ENCODE measurements at regions not wholly inside any gene's neighbourhood (a gene's known extent, or its start where the extent isn't known, plus 50 kb on each side); places are given as distances from the start of the nearest gene placed in this dataset.
"Not testable (repeated sequence)": the region's sequence is repeated elsewhere in the genome, so short reads cannot be mapped to it uniquely, and the experiment has no call there.

DNA sequence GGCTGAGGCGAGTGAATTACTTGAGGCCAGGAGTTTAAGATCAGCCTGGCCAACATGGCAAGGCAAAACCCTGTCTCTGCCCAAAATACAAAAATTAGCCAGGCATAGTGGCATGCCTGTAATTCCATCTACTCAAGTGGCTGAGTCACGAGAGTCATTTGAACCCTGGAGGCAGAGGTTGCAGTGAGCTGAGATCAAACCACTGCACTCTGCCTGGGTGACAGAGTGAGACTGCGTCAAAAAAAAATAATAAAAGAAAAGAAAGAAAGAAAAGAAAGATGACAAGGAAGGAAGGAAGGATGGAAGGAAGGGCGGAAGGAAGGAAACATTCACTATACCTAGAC, 159.6 kb upstream of the CNOT2 start:
- Histone ChIP-seq H3K4me1 (no peaks in the 10 kb centered on the region), H3K27ac (no peak overlapping the region), H3K4me3 (no peak overlapping the region), H3K9me3 (peaks cover 0 to 6% (median 0%) of the 10 kb centered on the region in 12 donors), H3K27me3 (no peaks in the 10 kb centered on the region), H3K36me3 (no peaks in the 10 kb centered on the region)
- no peak for DNase-seq
- TF ChIP-seq, protein P1, sequence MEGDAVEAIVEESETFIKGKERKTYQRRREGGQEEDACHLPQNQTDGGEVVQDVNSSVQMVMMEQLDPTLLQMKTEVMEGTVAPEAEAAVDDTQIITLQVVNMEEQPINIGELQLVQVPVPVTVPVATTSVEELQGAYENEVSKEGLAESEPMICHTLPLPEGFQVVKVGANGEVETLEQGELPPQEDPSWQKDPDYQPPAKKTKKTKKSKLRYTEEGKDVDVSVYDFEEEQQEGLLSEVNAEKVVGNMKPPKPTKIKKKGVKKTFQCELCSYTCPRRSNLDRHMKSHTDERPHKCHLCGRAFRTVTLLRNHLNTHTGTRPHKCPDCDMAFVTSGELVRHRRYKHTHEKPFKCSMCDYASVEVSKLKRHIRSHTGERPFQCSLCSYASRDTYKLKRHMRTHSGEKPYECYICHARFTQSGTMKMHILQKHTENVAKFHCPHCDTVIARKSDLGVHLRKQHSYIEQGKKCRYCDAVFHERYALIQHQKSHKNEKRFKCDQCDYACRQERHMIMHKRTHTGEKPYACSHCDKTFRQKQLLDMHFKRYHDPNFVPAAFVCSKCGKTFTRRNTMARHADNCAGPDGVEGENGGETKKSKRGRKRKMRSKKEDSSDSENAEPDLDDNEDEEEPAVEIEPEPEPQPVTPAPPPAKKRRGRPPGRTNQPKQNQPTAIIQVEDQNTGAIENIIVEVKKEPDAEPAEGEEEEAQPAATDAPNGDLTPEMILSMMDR (IDR thresholded peaks at IDR 0.05), result no peak
- TF ChIP-seq POLR2A (IDR thresholded peaks at IDR 0.05), result no peak
- intact Hi-C loops (cut with DNase I), result no loop called here
- 81 to 90% (median 84%) methylated on average over 4 of the region's 4 CpGs for WGBS, 4 donors
- no peak for ATAC-seq

DNA sequence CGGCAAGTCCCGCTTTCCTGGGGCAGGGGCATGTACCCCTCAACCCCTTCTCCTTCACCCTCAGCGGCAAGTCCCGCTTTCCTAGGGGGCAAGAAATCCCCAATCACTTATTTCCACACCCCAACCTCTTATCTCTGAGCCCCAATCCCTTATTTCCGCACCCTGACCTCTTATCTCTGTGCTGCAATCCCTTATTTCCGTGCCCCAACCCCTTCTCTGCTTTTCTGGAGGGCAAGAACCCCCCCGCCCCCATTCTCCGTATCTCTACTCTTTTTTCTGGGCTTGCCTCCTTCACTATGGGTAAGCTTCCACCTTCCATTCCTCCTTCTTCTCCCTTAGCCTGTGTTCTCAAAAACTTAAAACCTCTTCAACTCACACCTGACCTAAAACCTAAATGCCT, 156.9 kb upstream of the CNOT2 start:
- H3K27ac ChIP-seq; ATAC-seq; H3K4me1 ChIP-seq; H3K9me3 ChIP-seq; DNase-seq; H3K36me3 ChIP-seq; intact Hi-C loops (cut with DNase I); H3K27me3 ChIP-seq; H3K4me3 ChIP-seq: not testable (repeated sequence)
- 90 to 94% (median 91%) methylated on average over 8 of the region's 8 CpGs for WGBS, 4 donors

DNA sequence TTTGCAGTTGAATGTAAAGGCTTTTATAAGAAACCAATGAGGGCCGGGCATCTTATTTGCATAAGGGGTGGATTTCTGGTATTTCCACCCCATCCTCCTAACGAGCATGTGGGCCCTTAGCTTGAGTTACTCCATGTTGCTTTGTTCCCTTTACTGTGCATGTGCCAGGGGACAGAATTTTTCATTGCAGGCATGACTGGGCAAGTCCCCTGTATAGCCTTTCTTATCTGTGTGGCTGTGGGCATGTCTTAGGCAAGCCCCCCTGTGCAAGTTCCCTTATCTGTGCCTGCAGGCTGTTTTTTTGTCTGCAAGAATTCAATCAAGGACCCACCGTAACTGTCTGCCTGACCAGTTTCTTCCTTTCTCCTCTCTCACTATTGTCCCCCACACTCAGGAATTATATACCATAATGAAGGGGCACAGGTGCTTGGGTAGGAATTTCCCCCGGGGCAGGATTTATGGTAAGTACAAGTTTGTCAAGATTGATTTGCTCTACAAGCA, 152.2 kb upstream of the CNOT2 start:
- intact Hi-C loops (cut with DNase I), result no loop called here
- WGBS, 4 donors, result 69 to 81% (median 76%) methylated on average over 4 of the region's 4 CpGs

DNA sequence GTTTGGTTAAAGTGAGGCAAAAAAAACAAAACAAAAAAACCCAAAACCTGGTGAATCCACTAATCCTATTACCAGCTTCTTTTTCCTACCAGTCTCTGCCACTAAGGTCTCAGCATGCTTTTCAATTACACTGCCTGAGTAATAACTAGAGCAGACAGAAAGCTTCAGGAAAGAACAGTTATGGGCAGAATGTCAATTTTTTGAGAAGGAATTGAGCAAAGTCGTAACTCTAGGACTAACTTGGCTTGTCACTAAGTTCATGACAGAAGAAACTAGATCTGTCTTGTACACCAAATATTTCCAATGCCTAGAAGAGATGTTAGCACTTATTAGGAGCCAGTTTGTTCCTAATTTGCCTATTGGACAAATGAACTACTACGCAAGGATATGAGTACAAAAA, 148.8 kb upstream of the CNOT2 start:
- intact Hi-C loops (cut with DNase I), result no loop called here
- WGBS, 4 donors, result 69 to 80% (median 78%) methylated on average over 2 of the region's 2 CpGs
- Histone ChIP-seq H3K36me3 (no peaks in the 10 kb centered on the region), H3K27ac (no peak overlapping the region), H3K4me3 (no peak overlapping the region), H3K27me3 (no peaks in the 10 kb centered on the region), H3K4me1 (peaks cover 0 to 4% (median 0%) of the 10 kb centered on the region in 12 donors), H3K9me3 (no peaks in the 10 kb centered on the region)
- DNase-seq, result no peak
- no peak for TF ChIP-seq POLR2A (IDR thresholded peaks at IDR 0.05)
- TF ChIP-seq, protein P1 (IDR thresholded peaks at IDR 0.05), result no peak
- peak in 1 of 4 donors; percentile 34 for ATAC-seq

More for the DNA sequence above, 152.2 kb upstream of the CNOT2 start:
- ATAC-seq (no peak), DNase-seq (no peak)
- Histone ChIP-seq H3K4me3 (no peak overlapping the region), H3K27ac (no peak overlapping the region), H3K27me3 (no peaks in the 10 kb centered on the region), H3K9me3 (no peaks in the 10 kb centered on the region), H3K4me1 (peaks cover 0 to 4% (median 0%) of the 10 kb centered on the region in 12 donors), H3K36me3 (no peaks in the 10 kb centered on the region)
- no peak for TF ChIP-seq POLR2A (IDR thresholded peaks at IDR 0.05)
- TF ChIP-seq, protein P1 (IDR thresholded peaks at IDR 0.05), result no peak

DNA sequence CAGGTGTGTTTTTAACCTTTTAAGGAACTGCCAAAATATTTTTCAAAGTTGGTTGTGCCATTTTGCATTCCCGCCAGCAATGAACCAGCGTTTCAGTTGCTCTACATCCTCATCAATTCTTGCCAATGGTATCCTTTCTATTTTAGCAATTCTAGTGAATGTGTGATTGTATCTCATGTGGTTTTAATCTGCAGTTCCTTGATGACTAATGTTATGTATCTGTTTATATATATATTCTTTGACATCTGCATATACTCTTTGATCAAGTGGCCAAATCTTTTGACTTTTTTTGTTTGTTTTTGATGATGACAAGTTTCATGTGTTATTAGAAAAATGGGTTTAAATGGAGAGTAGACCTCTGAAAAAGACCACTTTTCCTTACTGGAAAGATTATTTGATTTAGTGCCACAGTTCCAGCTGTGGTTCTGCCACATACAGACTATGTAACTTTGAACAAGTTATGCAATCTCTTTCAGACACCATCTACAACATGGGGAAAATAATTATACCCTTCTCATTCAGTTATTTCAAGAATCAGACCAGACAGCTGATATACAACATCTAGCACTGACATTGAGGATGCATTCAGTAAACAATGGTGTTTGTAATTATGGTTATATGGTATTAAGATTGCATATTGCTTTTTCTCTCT, 146.3 kb upstream of the CNOT2 start:
- no peaks in the 10 kb centered on the region for H3K27me3 ChIP-seq
- ATAC-seq (no peak), DNase-seq (no peak)
- no peaks in the 10 kb centered on the region for H3K36me3 ChIP-seq
- no peaks in the 10 kb centered on the region for H3K9me3 ChIP-seq
- no peak overlapping the region for H3K4me3 ChIP-seq
- WGBS, 4 donors, result 91 to 95% (median 93%) methylated on average over 2 of the region's 2 CpGs
- intact Hi-C loops (cut with DNase I), result no loop called here
- no peak overlapping the region for H3K27ac ChIP-seq
- H3K4me1 ChIP-seq, result peaks cover 0 to 4% (median 0%) of the 10 kb centered on the region in 12 donors
- TF ChIP-seq POLR2A (IDR thresholded peaks at IDR 0.05), result no peak
- TF ChIP-seq, protein P1 (IDR thresholded peaks at IDR 0.05), result no peak
